C4-2B (cell line): ENCODE measurements at regions not wholly inside any gene's neighbourhood (a gene's known extent, or its start where the extent isn't known, plus 50 kb on each side); places are given as distances from the start of the nearest gene placed in this dataset.

Source experiments
- ZFX ChIP-seq: fragments of 450-650 bp; IDR thresholded peaks from 2 replicates; pipeline ENCODE4 v1.6.1; 2017
- TF ChIP-seq, protein P1 (sequence below): fragments of 450-650 bp; conservative IDR thresholded peaks from 2 replicates; pipeline ENCODE4 v1.5.1; 2017; ENCODE audit warnings: mild to moderate bottlenecking

GRCh38 chr2:145029081-145029480 is 509.2 kb upstream of the ZEB2 start:
- TF ChIP-seq, protein P1, sequence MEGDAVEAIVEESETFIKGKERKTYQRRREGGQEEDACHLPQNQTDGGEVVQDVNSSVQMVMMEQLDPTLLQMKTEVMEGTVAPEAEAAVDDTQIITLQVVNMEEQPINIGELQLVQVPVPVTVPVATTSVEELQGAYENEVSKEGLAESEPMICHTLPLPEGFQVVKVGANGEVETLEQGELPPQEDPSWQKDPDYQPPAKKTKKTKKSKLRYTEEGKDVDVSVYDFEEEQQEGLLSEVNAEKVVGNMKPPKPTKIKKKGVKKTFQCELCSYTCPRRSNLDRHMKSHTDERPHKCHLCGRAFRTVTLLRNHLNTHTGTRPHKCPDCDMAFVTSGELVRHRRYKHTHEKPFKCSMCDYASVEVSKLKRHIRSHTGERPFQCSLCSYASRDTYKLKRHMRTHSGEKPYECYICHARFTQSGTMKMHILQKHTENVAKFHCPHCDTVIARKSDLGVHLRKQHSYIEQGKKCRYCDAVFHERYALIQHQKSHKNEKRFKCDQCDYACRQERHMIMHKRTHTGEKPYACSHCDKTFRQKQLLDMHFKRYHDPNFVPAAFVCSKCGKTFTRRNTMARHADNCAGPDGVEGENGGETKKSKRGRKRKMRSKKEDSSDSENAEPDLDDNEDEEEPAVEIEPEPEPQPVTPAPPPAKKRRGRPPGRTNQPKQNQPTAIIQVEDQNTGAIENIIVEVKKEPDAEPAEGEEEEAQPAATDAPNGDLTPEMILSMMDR: no peak
- no peak for TF ChIP-seq ZFX
